ENCODE measurements at regions not wholly inside any gene's neighbourhood (a gene's known extent, or its start where the extent isn't known, plus 50 kb on each side); places are given as distances from the start of the nearest gene placed in this dataset.

DNA sequence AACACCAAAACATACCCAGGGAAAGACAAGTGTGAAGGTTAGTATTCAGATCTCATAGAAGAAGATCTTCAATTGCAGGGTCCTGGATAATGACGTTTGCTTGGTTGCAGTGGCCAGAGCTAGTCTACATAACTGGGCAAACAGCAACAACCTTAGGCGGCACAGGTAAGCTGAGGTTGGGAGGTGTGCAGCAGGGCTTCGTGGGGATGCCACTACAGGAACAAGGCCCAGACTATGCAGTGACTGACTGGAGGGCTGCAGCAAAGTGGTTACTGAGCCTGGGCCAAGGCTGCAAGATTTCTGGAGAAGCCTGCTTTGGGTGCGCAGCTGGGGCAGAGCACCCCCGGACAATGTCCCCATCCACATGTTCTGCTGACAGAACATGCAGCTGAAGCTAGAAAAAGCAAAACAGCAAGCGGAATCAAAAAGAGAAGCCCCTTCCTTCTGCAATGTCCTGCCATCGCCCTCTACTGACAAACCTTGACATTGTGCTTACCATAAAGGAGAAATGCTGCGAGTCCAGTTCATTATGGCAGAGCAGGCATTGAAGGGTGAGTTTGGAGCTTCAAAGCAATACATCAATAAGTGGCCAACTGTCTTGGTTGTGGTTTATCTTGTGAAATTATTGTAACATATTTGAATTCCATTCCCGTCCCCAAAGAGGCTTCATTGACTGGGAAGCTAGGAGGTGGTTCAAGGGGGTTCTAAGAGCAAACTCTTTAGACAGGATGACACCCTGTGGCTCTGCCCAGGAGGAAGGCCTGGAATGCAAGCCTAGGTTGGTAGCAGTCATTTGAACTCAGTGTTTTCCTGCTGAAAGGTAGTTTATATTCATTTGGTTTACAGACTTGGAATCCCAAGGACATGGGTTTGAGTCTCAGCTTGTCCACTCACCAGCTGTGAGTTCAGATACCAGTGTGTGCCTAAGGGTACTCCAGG lies 217.0 kb downstream of the PDCD6IP start:
- no peak for TF ChIP-seq POLR2A (IDR thresholded peaks at IDR 0.05; ENCODE audit: extremely low read depth, insufficient read length)
- TF ChIP-seq, protein P1, sequence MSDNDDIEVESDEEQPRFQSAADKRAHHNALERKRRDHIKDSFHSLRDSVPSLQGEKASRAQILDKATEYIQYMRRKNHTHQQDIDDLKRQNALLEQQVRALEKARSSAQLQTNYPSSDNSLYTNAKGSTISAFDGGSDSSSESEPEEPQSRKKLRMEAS (IDR thresholded peaks at IDR 0.05; ENCODE audit: low read depth, low read length) = no peak
- no peak for TF ChIP-seq MYC (IDR thresholded peaks at IDR 0.05; ENCODE audit: low read depth, low read length)
- TF ChIP-seq, protein P2, sequence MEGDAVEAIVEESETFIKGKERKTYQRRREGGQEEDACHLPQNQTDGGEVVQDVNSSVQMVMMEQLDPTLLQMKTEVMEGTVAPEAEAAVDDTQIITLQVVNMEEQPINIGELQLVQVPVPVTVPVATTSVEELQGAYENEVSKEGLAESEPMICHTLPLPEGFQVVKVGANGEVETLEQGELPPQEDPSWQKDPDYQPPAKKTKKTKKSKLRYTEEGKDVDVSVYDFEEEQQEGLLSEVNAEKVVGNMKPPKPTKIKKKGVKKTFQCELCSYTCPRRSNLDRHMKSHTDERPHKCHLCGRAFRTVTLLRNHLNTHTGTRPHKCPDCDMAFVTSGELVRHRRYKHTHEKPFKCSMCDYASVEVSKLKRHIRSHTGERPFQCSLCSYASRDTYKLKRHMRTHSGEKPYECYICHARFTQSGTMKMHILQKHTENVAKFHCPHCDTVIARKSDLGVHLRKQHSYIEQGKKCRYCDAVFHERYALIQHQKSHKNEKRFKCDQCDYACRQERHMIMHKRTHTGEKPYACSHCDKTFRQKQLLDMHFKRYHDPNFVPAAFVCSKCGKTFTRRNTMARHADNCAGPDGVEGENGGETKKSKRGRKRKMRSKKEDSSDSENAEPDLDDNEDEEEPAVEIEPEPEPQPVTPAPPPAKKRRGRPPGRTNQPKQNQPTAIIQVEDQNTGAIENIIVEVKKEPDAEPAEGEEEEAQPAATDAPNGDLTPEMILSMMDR (IDR thresholded peaks at IDR 0.05; ENCODE audit: low read depth, low read length) = peak; percentile 43
- peak; percentile 45 for DNase-seq (ENCODE audit: low read depth)
- H3K4me3 ChIP-seq (ENCODE audit: low read depth, low read length) = no peak overlapping the region

- no peak overlapping the region for H3K4me3 ChIP-seq (ENCODE audit: low read depth, low read length)
- peak; percentile 56 for DNase-seq (ENCODE audit: low read depth)
- TF ChIP-seq, protein P1 (IDR thresholded peaks at IDR 0.05; ENCODE audit: low read depth, low read length) = 0 out of 2 replicates have a peak, but pooled peaks have one; percentile 17
- TF ChIP-seq POLR2A (IDR thresholded peaks at IDR 0.05; ENCODE audit: extremely low read depth, insufficient read length) = no peak
Observed at GRCh38 chr3:34016925-34017587, 218.6 kb downstream of the PDCD6IP start.

DNA sequence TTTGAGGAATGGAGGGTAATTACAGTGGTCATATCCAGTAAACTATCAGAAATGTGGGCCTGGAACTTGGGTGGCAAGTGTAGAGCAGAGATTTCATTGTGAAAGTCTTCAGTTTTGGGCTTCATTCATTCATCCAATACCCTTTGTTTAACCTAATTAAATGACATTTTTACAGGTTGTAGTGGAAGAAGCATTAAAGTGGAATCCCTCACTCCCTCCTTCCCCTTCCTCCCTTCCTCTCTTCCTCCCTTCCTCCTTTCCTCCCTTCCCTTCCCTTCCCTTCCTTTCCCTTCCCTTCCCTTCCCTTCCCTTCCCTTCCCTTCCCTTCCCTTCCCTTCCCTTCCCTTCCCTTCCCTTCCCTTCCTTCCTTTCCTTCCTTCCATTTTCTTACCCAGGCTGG lies 219.3 kb downstream of the PDCD6IP start:
- no peak overlapping the region for H3K4me3 ChIP-seq (ENCODE audit: low read depth, low read length)
- TF ChIP-seq, protein P1 (IDR thresholded peaks at IDR 0.05; ENCODE audit: low read depth, low read length) = no peak
- TF ChIP-seq, protein P2 (IDR thresholded peaks at IDR 0.05; ENCODE audit: low read depth, low read length) = no peak
- TF ChIP-seq MYC (IDR thresholded peaks at IDR 0.05; ENCODE audit: low read depth, low read length) (no peak), POLR2A (IDR thresholded peaks at IDR 0.05; ENCODE audit: extremely low read depth, insufficient read length) (no peak)
- DNase-seq (ENCODE audit: low read depth) = no peak

DNA sequence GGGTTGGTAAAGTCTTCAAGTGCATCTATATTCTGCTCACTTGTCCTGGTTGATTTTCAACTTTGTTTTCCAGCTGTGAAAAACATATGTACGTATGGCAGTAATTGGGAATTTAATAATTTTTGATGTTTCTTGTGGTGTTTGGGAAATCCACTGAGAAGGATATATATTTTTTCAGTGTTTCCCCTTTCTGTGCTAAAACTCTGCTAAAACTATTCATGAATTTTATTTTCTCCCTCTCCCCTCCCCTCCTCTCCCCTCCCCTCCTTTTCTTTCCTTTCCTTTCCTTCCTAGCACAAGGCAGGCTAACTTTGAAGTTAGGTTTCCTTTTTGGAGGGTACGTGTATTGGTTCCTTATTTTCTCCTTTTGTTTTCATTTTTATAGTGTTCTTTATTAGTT lies 220.7 kb downstream of the PDCD6IP start:
- no peak for DNase-seq (ENCODE audit: low read depth)
- TF ChIP-seq MYC (IDR thresholded peaks at IDR 0.05; ENCODE audit: low read depth, low read length) (no peak), POLR2A (IDR thresholded peaks at IDR 0.05; ENCODE audit: extremely low read depth, insufficient read length) (no peak)
- TF ChIP-seq, protein P2 (IDR thresholded peaks at IDR 0.05; ENCODE audit: low read depth, low read length) = no peak
- TF ChIP-seq, protein P1 (IDR thresholded peaks at IDR 0.05; ENCODE audit: low read depth, low read length) = no peak
- H3K4me3 ChIP-seq (ENCODE audit: low read depth, low read length) = no peak overlapping the region

GRCh38 chr3:34020170-34020569 lies 221.7 kb downstream of the PDCD6IP start:
- TF ChIP-seq, protein P1 (IDR thresholded peaks at IDR 0.05; ENCODE audit: low read depth, low read length) = no peak
- TF ChIP-seq MYC (IDR thresholded peaks at IDR 0.05; ENCODE audit: low read depth, low read length) = no peak
- TF ChIP-seq, protein P2 (IDR thresholded peaks at IDR 0.05; ENCODE audit: low read depth, low read length) = no peak
- DNase-seq (ENCODE audit: low read depth) = no peak
- H3K4me3 ChIP-seq (ENCODE audit: low read depth, low read length) = no peak overlapping the region
